GM18499 (cell line): ENCODE measurements at regions not wholly inside any gene's neighbourhood (a gene's known extent, or its start where the extent isn't known, plus 50 kb on each side); places are given as distances from the start of the nearest gene placed in this dataset.

Experiments
- ATAC-seq: cut with Tn5 transposase; IDR thresholded peaks from one replicate; pipeline ENCODE4 v1.9.1; 2021; ENCODE audit warnings: moderate number of reproducible peaks; ENCODE audit not compliant: insufficient read depth, unreplicated experiment

- no peak for ATAC-seq
Observed at GRCh38 chr10:85508159-85508558, 858.4 kb downstream of the GRID1 start.

GRCh38 chr10:85510682-85511081 is 855.9 kb downstream of the GRID1 start:
- no peak for ATAC-seq

- ATAC-seq, result no peak
Observed at GRCh38 chr10:85513436-85513835, 853.2 kb downstream of the GRID1 start.

- no peak for ATAC-seq
Observed at GRCh38 chr10:85515316-85515715, 851.3 kb downstream of the GRID1 start.

DNA sequence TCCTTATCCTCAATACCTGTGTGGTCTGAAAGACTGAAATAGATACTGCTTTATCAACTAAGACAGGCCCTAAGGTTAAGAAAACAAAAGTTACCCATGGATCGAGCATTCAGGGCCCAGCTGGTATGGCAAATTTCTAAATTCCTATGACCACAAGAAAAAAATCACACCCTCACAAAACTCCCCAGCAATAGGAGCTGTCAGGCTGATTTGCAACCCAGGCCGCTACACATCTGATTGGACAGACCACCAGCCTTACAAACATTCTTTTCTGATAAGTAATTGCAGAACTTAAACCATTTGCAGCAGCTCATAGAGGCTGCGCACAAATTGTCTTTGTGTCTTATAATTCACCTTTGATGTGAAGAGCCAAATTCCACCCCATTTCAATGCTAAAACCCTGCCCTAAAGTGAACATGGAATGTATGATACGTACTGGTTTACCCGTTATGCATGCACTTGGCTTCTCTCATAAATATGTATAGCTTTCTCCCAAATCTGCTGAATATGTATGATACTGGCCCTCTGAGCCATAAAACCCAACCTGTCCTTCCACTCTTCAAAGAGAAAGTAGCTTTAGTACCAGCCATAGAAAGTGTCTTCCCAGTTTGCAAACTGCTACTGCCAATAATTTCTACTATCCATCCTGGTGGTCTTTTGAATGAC is 842.5 kb downstream of the GRID1 start:
- ATAC-seq, result no peak

DNA sequence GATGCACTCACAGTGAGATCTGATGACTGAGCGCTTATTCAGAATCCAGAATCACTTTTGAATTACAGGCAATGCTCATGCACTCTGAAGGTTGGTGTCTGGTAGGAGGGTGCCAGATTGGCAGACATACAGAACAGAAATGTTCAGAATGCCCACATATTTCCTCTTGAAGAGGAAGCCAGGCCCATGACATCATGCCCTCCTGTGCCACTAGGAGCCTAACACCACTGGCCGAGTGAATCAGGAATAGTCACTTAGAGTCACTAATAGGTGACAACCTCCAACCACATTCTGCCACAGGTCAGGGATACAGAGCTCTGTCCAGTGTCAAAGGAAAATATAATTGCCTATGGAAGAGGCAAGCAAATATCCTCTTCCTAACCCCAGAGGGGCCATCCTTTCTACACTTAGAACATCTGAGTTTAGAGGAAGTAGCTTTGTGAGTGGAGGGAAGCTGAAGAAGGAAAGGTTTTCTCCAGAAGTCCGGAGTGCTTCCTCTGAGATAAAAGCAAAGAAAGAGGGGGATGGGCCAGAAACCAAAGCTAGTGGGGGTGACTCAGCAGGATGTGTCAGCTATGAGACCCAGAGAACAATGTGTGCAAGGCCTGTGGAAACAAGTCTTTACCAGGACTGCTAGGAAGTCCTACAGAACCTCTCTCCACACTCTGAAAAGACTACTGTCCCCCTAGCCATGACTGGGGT is 838.8 kb downstream of the GRID1 start:
- no peak for ATAC-seq

- no peak for ATAC-seq
Observed at GRCh38 chr10:85528318-85528652, 838.3 kb downstream of the GRID1 start.

- ATAC-seq, result no peak
Observed at GRCh38 chr10:85531706-85532105, 834.9 kb downstream of the GRID1 start.

- no peak for ATAC-seq
Observed at GRCh38 chr10:85532773-85533172, 833.8 kb downstream of the GRID1 start.

- no peak for ATAC-seq
Observed at GRCh38 chr10:85535926-85536325, 830.7 kb downstream of the GRID1 start.

DNA sequence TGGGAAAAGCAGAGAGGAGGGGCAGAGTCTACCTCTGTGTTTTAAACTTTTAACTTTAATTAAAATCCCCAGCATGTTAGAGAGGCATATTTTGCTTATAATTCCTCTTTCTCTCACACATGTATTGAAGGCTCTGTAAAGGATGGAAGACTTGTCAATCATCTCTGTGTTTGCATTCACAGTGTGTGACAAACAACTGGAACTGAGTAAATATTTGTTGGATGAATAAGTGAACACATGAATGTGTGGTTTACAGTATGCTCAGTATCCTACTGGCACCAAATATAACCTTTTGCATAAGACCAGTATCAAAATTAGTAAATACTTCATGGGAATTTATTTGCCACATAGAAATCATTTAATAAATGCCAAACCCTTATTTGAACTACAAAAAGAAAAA is 829.0 kb downstream of the GRID1 start:
- ATAC-seq, result no peak

GRCh38 chr10:85538601-85539000 is 828.0 kb downstream of the GRID1 start:
- ATAC-seq, result no peak

DNA sequence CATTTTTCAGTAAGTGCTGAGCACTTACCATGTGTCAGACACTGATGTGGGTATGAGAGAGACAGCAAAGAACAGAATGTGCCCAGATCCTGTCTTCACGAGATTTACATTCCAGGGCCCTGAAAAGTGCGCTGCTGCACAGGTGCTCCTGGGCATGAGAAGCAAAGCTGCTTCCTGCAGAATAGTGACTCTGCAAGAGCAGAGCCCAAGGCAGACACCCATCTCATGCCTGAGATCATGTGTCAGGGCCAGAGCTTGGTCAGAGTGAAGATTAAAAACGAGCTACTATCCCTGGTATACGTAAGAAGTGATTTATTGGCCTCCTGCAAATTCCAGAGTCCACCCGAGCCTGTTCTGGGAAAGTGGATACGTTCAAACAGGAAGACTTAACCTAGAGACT is 824.4 kb downstream of the GRID1 start:
- ATAC-seq, result no peak

GRCh38 chr10:85542936-85543730 is 823.5 kb downstream of the GRID1 start:
- no peak for ATAC-seq

DNA sequence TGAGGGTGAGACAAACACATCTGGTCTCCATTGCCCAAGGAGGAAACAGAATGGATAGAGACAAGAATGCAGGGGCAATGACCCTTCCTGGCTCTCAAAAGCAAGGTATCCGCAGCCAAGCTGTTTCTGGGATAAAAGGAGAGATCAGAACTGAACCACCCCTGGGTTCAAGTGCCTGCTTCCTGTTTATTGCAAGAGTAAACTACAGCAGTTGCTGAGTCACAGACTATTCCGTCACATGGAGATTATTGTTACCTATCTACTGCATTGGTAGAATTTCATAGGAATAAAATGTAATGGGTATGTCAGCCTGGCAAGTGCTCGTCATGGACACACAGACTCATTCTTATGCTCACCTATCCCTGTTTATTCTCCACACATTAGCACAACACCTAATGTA is 821.6 kb downstream of the GRID1 start:
- ATAC-seq, result no peak

GRCh38 chr10:85545874-85546273 is 820.7 kb downstream of the GRID1 start:
- no peak for ATAC-seq

- ATAC-seq, result no peak
Observed at GRCh38 chr10:85547460-85548023, 819.1 kb downstream of the GRID1 start.

DNA sequence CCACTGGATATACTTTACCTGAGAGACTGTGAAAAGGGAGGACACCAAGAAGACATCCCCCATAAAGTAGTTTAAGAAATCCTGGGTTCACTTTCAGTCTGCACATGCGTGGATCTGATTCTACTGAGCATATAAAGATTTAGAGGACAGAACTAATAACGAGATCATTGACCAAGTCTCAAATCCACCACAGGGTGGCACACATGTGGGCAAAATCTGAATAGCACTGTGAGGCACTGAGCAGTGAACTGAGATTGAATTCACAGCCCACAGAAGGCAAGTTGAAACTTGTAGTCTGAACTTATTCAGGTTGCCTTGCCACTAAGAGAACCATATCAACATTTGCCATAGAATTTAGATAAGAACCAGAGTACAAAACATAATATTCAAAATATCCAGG is 818.6 kb downstream of the GRID1 start:
- ATAC-seq, result no peak
